ENCODE measurements at regions not wholly inside any gene's neighbourhood (a gene's known extent, or its start where the extent isn't known, plus 50 kb on each side); places are given as distances from the start of the nearest gene placed in this dataset.
"Not testable (repeated sequence)": the region's sequence is repeated elsewhere in the genome, so short reads cannot be mapped to it uniquely, and the experiment has no call there.

DNA sequence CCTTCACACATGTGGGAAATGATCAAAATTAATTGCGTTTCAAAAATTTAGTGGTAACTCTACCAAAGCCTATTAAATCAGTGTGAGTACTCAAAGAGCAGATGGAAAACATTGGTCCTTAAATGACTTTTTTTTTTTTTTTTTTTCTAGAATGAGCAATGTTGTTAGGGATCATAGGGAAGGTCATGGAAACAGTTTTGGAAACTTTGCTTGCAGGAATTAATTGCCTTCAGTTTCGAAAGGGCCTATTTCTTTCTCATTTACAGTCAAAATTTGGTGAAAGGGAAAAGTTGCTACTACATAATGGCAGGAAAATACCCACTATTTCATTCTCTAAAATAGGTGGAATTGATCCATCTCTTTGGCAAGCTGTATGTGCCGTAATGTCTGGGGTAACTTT, 160.9 kb downstream of the RTL9 start:
- no peak for DNase-seq

DNA sequence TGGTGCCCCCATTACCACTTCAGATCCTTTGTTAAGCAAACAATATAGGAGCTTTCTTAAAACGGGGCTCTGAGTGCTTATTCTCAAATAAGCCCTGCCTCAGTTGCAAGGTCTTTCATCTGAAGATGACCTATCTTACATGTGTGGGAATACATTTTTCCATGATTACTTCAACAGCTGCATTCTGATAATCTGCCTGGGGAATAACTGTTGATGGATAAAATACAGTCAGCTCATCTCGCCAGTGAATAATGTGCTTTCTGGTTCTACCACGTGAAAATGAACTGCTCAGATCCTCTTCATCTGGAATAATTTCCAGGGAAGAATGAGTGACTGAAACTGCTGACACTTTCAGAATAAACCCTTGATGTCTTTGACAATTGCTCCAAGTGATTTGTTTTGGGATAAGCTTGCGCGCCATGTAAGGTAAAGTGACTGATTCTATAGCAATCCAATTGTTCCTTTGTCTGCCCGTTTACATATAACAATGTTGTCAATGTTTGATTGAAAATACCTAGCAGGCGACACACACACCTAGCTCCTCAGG, 161.3 kb downstream of the RTL9 start:
- DNase-seq = no peak

DNA sequence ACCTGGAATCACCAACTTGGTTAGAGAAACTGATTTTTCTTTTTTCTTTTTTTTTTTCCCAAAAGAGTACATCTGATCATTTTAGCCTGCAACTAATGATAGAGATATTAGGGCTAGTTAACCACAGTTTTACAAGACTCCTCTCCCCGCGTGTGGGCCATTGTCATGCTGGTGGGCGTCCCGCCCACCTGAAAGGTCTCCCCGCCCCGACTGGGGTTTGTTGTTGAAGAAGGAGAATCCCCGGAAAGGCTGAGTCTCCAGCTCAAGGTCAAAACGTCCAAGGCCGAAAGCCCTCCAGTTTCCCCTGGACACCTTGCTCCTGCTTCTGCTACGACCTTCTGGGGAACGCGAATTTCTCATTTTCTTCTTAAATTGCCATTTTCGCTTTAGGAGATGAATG, 162.0 kb downstream of the RTL9 start:
- DNase-seq = not testable (repeated sequence)

DNA sequence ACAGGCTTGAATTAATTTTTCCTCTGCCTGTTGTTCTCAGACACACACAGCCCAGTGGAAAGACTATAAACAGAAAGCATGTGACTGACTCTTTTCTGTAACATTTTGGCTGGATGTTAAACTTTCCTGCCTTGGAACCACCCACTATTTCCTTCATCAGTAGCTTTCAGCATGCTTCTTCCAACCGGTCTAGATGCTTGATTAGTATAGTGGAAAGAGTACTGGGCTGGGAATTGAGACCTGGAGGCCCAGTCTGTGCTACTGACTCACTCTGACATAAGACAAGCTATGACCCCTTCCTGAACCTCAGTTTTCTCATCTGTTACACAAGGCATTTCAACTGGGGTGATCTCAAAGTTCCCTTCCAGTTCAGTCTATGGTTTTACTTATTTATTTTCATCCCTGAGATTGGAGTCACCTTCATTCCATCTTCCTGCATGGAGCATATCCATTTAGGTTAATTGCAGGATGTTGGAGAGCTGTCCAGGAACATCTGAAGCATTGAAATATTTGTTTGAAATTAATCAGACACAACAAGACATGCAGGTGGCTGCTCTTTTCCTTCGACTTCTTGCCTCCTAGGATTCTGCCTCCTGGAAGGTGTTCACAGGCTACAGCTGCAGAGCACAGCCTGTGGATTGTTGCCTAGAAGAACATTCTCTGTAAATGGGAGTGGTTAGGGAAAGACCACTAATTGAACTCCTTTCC, 173.4 kb downstream of the RTL9 start:
- no peak for DNase-seq

DNA sequence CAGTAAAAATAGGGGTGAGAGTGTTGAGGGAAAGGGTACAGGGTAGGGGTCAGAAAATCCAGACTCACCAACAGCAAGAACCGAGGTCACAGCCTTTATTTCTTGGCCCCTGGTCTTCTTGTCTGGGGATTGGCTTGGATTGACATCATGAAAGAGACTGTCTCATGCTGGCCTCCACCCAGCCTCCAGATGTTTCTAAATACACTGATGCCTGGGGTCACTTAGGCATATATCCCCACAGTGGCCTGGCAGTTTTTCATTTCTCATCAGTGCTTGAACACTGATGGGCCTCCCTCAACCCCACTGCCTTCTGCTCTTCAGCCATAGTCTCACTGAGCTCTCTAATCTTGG, 173.9 kb downstream of the RTL9 start:
- no peak for DNase-seq

DNA sequence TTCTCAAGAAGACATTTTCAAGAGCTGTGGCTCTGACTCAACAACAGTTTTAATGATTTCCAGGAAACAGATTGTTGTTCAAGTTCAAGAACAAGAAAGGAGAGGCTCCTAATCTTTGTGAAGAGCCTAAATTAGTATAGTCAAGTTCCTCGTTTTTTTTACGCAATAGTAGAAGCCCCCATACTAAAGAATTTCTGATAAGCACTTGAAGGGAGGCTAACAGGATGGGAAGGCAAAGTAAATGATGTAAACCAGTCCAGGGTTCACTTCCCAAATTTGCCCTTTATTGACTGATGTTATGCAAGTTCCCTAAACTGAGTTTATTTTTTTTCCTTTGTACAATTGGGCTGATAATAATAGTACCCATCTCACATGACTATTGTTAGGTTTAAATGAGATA, 178.2 kb downstream of the RTL9 start:
- no peak for DNase-seq

DNA sequence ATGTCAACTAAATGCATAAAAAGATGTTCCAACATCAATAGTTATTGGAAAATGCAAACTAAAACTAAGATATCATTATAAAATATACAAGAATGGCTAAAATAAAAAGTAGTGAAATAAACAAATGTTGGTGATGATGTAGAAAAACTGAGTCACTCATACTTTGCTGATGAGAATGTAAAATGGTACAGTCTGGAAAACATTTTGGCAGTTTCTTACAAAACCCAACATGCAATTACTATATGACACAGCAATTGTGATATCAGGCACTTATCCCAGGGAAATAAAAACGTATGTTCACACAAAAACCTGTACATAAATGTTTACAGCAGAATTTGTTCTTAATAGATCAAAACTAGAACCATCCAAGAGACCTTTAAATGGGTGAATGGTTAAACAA, 182.6 kb downstream of the RTL9 start:
- DNase-seq = no peak

DNA sequence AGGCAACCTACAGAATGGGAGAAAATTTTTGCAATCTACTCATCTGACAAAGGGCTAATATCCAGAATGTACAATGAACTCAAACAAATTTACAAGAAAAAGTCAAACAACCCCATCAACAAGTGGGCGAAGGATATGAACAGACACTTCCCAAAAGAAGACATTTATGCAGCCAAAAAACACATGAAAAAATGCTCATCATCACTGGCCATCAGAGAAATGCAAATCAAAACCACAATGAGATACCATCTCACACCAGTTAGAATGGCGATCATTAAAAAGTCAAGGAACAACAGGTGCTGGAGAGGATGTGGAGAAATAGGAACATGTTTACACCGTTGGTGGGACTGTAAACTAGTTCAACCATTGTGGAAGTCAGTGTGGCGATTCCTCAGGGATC, 192.2 kb downstream of the RTL9 start:
- not testable (repeated sequence) for DNase-seq

DNA sequence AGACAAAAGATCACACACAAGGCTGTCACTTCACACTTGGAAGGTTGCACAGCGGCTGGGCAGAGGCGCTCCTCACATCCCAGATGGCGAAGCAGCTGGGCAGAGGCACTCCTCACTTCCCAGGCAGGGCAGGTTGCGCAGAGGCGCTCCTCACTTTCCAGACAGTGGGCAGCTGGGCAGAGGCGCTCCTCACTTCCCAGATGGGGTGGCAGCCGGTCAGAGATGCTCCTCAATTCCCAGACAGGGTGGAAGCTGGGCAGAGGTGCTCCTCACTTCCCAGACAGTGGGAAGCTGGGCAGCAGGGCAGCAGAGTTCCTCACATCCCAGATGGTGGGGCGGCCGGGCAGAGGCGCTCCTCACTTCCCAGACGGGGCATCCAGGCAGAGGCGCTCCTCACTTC, 199.2 kb downstream of the RTL9 start:
- no peak for DNase-seq

DNA sequence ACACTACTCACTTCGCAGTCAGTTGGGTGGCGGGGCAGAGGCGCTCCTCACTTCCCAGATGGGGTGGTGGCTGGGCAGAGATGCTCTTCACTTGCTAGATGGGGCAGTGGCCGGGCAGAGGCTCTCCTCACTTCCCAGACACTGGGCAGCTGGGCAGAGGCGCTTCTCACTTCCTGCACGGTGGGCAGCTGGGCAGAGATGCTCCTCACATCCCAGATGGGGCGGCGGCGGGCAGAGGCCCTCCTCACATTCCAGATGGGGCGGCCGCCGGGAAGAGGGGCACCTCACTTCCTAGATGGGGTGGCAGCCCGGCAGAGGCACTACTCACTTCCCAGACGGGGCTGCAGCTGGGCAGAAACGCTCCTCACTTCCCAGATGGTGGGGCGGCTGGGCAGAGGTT, 199.8 kb downstream of the RTL9 start:
- no peak for DNase-seq

DNA sequence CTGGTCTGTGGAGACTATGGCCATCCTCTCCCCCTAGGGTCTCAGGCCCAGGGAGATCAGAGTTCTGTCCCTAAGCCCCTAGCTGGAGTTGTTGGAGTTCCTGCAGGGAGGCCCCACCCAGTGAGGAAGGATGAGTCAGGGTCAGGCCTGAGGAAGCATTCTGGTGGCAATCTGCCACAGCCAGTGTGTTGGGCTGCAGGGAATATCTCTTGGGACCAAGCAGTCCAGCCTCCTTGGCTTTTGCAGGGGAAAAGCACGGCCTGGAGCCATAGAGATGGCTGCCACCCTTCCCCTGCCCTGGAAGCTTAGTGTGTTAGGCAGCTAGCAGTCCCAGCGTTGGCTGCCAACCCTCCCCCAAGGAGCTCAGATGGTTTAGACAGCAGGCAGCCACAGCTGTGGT, 202.4 kb downstream of the RTL9 start:
- DNase-seq = no peak

DNA sequence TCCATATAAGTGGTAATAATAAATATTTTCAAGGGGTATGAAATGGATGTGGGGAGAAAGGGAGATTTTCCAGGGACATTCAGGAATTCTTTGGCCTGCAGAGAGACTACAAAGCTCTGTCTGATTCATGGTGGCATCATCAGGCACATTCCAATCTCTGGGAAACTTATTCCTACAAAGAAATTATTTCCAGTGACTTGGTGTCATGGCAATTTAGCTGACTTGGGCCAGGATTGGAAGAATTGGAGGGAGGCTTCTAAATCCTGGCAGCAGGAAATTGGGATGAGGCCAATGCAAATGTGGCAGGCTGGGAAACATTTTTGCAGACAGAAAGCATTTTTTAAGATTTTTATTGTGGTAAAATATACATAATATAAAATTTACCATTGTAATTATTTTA, 204.6 kb downstream of the RTL9 start:
- no peak for DNase-seq

DNA sequence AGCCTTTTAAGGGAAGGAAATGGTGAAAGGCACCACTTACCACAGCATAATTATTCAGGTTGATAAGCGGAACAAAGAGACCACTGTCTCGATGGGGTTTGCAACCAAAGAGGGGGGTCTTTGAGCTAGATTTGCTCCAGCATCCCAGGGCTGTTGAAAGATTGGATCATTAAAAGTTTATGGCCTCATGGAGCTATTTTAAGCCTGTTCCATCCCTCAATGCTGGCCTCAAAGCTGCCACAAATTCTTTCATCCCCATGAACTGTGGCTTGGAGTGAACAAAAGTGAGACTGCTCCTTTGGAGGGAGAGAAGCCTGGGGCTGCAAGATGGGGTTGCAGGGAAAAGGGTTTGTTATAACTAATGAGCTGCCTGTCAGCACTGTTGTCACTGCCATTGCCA, 209.8 kb downstream of the RTL9 start:
- no peak for DNase-seq

DNA sequence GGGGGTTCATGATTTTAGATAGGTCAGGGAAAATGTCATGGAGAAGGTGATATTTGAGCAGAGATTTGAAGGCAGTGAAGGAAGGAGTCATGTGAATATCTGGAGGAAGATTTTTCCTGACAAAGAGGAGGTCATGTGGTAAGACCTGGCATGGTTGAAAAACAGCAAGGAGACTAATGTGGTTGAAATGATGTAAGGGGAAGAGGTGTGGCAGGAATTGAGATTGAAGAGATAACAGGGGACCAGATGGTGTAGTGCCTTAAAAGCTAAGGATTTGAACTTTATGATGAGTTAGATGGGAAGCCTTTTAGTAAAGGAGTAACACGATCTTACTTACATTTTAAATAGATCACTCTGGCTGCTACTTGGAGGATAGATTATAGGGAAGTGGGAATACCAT, 210.9 kb downstream of the RTL9 start:
- no peak for DNase-seq

DNA sequence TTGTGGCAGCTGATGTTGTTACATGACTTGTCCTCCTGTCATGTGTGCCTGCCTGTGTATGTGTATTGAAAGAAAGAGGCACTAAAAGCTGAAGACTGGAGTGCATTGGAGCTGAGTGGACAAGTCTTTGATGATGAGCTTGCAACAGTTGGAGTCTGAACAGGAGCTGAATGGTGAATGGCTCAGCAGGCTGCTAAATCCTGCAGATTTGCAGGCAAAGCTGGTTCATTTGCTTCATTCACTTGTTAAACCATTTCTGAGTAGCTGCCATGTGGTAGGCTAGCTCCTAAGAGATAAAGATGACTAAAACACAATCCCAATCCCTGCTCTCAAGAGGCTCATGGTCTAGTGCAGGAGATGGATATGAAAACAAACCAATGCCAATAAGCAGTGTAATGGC, 217.3 kb downstream of the CHRDL1 start:
- DNase-seq = no peak

DNA sequence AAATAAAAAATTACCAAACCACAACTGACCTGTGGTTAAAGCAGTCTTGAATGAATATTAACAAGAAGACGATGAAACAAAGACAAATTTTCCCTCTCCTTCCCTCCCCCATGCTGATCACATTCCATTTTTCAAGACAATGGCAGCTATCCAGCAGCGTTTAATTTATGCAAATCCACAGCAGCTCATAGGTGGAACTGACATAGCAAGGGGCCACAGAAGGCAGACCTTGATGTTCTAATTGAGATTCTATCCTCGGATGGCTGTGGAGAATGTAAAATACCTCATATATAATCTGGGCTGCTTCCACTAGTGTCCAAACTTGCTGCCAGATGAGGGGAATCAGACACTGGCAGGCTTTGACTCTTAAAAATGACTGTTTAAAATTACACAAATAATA, 211.5 kb downstream of the CHRDL1 start:
- no peak for DNase-seq

DNA sequence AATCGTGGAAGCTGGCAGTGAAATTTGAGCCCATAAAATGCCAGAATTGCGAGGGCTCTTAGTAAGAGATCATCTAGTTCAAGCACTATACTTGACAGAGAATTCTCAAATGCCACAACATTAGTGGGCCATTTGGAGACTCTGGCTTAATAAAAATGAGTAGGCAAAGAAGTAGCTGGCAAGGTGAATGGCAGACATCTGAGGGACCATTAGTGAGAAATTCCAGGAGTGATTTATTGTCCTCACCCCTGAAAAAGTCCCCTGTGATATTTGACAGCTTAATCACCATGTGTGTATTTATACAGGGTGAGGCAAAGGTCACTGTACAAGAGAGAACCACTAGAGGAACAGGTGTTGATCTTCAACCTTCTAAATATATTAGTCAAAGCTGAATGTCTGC, 207.5 kb downstream of the CHRDL1 start:
- no peak for DNase-seq

DNA sequence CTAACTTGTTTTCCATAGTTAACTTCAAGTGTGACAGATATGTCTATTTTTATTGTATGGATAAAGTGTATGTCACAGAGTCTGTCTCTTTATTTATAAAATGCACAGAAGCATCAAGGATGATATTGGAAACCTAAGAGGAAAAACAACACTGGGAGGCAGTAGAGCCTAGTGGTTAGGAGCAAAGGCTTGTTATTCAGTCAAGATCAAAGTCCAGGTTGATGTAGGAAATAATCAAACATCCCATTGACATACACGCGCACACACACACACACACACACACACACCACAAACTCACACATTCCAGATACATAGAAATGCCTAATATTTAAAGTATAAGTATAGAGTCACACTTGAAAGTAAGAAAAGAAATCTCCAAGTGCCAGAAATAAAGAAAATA, 206.8 kb downstream of the CHRDL1 start:
- no peak for DNase-seq

DNA sequence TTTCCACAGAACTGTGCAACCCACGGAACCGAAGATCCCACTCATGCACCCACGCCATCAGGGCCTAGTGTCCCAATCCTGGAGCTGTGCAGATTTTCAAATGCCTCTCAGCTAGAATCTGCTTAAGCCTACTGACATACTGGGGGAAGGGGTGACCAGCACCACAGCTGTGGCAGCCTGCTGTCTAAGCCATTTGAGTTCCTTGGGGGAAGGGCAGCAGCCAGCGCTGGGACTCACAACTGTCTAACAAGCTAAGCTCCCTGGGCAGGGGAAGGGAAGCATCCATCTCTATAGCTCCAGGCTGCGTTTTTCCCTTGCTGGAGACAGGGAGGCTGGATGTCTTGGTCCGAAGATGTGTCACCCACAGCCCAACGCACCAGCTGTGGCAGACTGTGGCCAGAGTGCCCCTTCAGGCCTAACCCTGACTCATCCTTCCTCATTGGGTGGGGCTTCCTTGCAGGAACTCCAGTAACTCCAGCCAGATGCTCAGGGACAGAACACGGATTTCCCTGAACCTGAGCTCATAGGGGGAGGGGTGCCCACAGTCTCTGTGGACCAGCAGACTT, 194.8 kb downstream of the CHRDL1 start:
- DNase-seq = no peak

DNA sequence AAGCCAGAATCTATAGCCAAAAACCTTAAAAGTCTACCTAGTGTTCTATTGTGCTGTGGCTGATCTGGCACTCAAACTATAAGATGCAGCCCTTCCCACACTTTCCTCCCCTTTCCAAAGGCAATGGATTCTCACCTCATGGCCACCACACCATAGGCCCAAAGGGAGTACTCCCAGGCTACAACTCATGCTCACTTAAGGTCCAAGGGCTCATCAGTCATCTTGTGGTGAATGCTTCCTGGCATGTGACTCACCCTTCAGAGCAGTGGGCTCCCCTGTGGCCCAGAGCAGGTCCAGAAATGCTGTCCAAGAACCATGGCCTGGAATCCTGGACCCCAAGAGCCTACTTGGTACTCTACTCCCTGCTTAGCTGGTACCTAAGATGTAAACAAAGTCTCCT, 181.0 kb downstream of the CHRDL1 start:
- no peak for DNase-seq
